HCT116 (cell line): ENCODE measurements at regions not wholly inside any gene's neighbourhood (a gene's known extent, or its start where the extent isn't known, plus 50 kb on each side); places are given as distances from the start of the nearest gene placed in this dataset.

Source experiments
- ATAC-seq: fragments of 200-7000 bp; cut with Tn5 transposase; 2 replicates; pipeline ENCODE4 v1.9.1; 2020; ENCODE audit warnings: mild to moderate bottlenecking, moderate library complexity
- BruUV-seq: library from RNA; stranded (reverse); fragments of 400-500 nt; replicated peaks from 2 replicates; lab custom pipeline; 2021; lab: Mats Ljungman, UMichigan
- CTCF ChIA-PET: fragments of 300-600 bp; sonication (Branson Sonifier 250); formaldehyde crosslinking; loops from one replicate; lab custom pipeline; 2021; ENCODE audit warnings: antibody characterized with exemption; lab: Charles Lee
- POLR2A ChIA-PET: fragments of 300-600, 350-600 bp; sonication (Branson Sonifier 250); formaldehyde crosslinking; loops from one replicate; lab custom pipeline; 2021; ENCODE audit warnings: antibody characterized with exemption; lab: Charles Lee
- RAD21 ChIA-PET, 2 experiments: fragments of 300-600 bp; sonication (Branson Sonifier 250); formaldehyde crosslinking; loops; one replicate each; lab custom pipeline; 2023; ENCODE audit warnings: low total read pairs in 2 of 2; ENCODE audit not compliant: uncharacterized antibody in 2 of 2, unreplicated experiment in 2 of 2, low non-redundant PET in 1 of 2; lab: Charles Lee
- DNase-seq: peaks from one replicate; pipeline ENCODE4 v3.0.0-alpha.2; 2010; ENCODE audit warnings: low read depth, low spot score
- H2AFZ ChIP-seq: fragments of 200-600 bp; shearing (Covaris generic), sonication (generic); 2 replicates; pipeline ENCODE4 v1.6.1; 2017; ENCODE audit warnings: low read depth, mixed run types, mixed read lengths, antibody characterized with exemption, low read length; ENCODE audit not compliant: poor library complexity, severe bottlenecking
- H3K27ac ChIP-seq: 2 replicates; pipeline ENCODE4 v1.5.1; 2012; ENCODE audit warnings: low read depth, low read length
- H3K27me3 ChIP-seq: fragments of 200-600 bp; sonication (generic); 2 replicates; pipeline ENCODE4 v1.6.1; 2016; ENCODE audit warnings: mixed run types, low read length, mixed read lengths; ENCODE audit not compliant: insufficient read depth
- H3K36me3 ChIP-seq, 2 experiments: fragments of 200-500 bp in 1 of 2; fragments of 200-600 bp in 1 of 2; sonication (Bioruptor generic) in 1 of 2; sonication (generic) in 1 of 2; 2 replicates each; pipeline versions ENCODE4 v1.5.1 to v1.6.1; 2014 to 2016; ENCODE audit warnings: low read length in 2 of 2, inconsistent platforms in 1 of 2, mixed read lengths in 1 of 2, mixed run types in 1 of 2; ENCODE audit not compliant: insufficient read depth in 2 of 2, control insufficient read depth in 1 of 2
- H3K4me1 ChIP-seq, 2 experiments: fragments of 200-600 bp in 1 of 2; sonication (generic) in 1 of 2; 2 replicates each; pipeline versions ENCODE4 v1.5.1 to v1.6.1; 2012 to 2017; ENCODE audit warnings: low read length in 2 of 2, inconsistent platforms in 1 of 2, mild to moderate bottlenecking in 1 of 2, mixed read lengths in 1 of 2, mixed run types in 1 of 2, moderate library complexity in 1 of 2; ENCODE audit not compliant: insufficient read depth in 2 of 2, control insufficient read depth in 1 of 2
- H3K4me2 ChIP-seq: fragments of 200-600 bp; sonication (generic); 2 replicates; pipeline ENCODE4 v1.6.1; 2017; ENCODE audit warnings: mixed run types, low read length, mixed read lengths
- H3K4me3 ChIP-seq, 2 experiments: fragments of 200-600 bp in 1 of 2; sonication (generic) in 1 of 2; replicated peaks in 1 of 2; 2 replicates each; pipeline ENCODE4 v1.5.1; 2011 to 2016; ENCODE audit warnings: low read length in 2 of 2, control low read depth in 1 of 2, low read depth in 1 of 2, mild to moderate bottlenecking in 1 of 2, mixed read lengths in 1 of 2, mixed run types in 1 of 2
- H3K79me2 ChIP-seq: fragments of 200-600 bp; sonication (generic); 2 replicates; pipeline ENCODE4 v1.6.1; 2017; ENCODE audit warnings: mild to moderate bottlenecking, mixed run types, low read length, moderate library complexity, mixed read lengths; ENCODE audit not compliant: insufficient read depth
- H3K9ac ChIP-seq: fragments of 200-600 bp; sonication (generic); 2 replicates; pipeline ENCODE4 v1.6.1; 2016; ENCODE audit warnings: low read length, mixed read lengths
- H3K9me2 ChIP-seq: fragments of 200-600 bp; sonication (generic), shearing (Covaris generic); 2 replicates; pipeline ENCODE4 v1.6.1; 2017; ENCODE audit warnings: mixed run types, mild to moderate bottlenecking, moderate library complexity; ENCODE audit not compliant: insufficient read depth
- H3K9me3 ChIP-seq, 2 experiments: fragments of 200-500 bp in 1 of 2; fragments of 200-600 bp in 1 of 2; sonication (Bioruptor generic) in 1 of 2; sonication (generic) in 1 of 2; 2 replicates each; pipeline ENCODE4 v1.6.1; 2014 to 2017; ENCODE audit warnings: low read length in 2 of 2, mixed read lengths in 2 of 2, inconsistent platforms in 1 of 2, low read depth in 1 of 2, mild to moderate bottlenecking in 1 of 2, mixed run types in 1 of 2, moderate library complexity in 1 of 2; ENCODE audit not compliant: control insufficient read depth in 1 of 2, insufficient read depth in 1 of 2
- H4K20me1 ChIP-seq: fragments of 200-600 bp; sonication (generic), shearing (Covaris generic); 2 replicates; pipeline ENCODE4 v1.6.1; 2017; ENCODE audit warnings: mixed run types, mild to moderate bottlenecking, moderate library complexity; ENCODE audit not compliant: insufficient read depth
- CBX3 ChIP-seq: IDR thresholded peaks from 2 replicates; pipeline ENCODE4 v1.6.1; 2012; ENCODE audit warnings: low read depth
- EGR1 ChIP-seq: IDR thresholded peaks from 2 replicates; pipeline ENCODE4 v1.6.1; 2012; ENCODE audit warnings: low read depth
- ELF1 ChIP-seq: IDR thresholded peaks from 2 replicates; pipeline ENCODE4 v1.6.1; 2012; ENCODE audit warnings: low read depth, borderline replicate concordance
- EZH2 ChIP-seq: fragments of 200-600 bp; sonication (generic); IDR thresholded peaks from 2 replicates; pipeline ENCODE4 v1.6.1; 2017; ENCODE audit warnings: antibody characterized with exemption, mixed run types
- EZH2phosphoT487 ChIP-seq: fragments of 200-600 bp; IDR thresholded peaks from 2 replicates; pipeline ENCODE4 v1.6.1; 2018; ENCODE audit warnings: antibody characterized with exemption, borderline replicate concordance
- FOSL1 ChIP-seq: IDR thresholded peaks from 2 replicates; pipeline ENCODE4 v1.6.1; 2012; ENCODE audit warnings: low read depth
- JUND ChIP-seq: IDR thresholded peaks from 2 replicates; pipeline ENCODE4 v1.6.1; 2012
- POLR2A ChIP-seq: IDR thresholded peaks from 2 replicates; pipeline ENCODE4 v1.7.0; 2011; ENCODE audit warnings: borderline replicate concordance; ENCODE audit not compliant: insufficient read depth, insufficient read length; ENCODE audit errors: extremely low read depth
- POLR2AphosphoS5 ChIP-seq: IDR thresholded peaks from 2 replicates; pipeline ENCODE4 v1.6.1; 2011; ENCODE audit warnings: mild to moderate bottlenecking, low read depth, low read length, moderate library complexity
- RAD21 ChIP-seq: IDR thresholded peaks from 2 replicates; pipeline ENCODE4 v1.6.1; 2012; ENCODE audit warnings: low read depth, mild to moderate bottlenecking
- SIN3A ChIP-seq: IDR thresholded peaks from 2 replicates; pipeline ENCODE4 v1.6.1; 2012; ENCODE audit warnings: low read depth
- SP1 ChIP-seq: IDR thresholded peaks from 2 replicates; pipeline ENCODE4 v1.6.1; 2012; ENCODE audit warnings: low read depth
- SRF ChIP-seq: IDR thresholded peaks from 2 replicates; pipeline ENCODE4 v1.6.1; 2012; ENCODE audit warnings: low read depth
- TCF7L2 ChIP-seq: IDR thresholded peaks from 2 replicates; pipeline ENCODE4 v1.7.0; 2011; ENCODE audit warnings: borderline replicate concordance, inconsistent platforms; ENCODE audit not compliant: insufficient read depth, insufficient read length; ENCODE audit errors: extremely low read depth
- YY1 ChIP-seq: IDR thresholded peaks from 2 replicates; pipeline ENCODE4 v1.6.1; 2011; ENCODE audit warnings: low read length, low read depth, moderate library complexity, mild to moderate bottlenecking; ENCODE audit not compliant: insufficient replicate concordance; ENCODE audit errors: extremely low read depth
- ZFX ChIP-seq: fragments of 450-650 bp; IDR thresholded peaks from 2 replicates; pipeline ENCODE4 v1.6.1; 2017
- ZNF274 ChIP-seq: fragments of 200-500 bp; sonication (Bioruptor generic); IDR thresholded peaks from 2 replicates; pipeline ENCODE4 v1.6.1; 2014; ENCODE audit warnings: mild to moderate bottlenecking, low read depth, low read length, inconsistent platforms
- intact Hi-C: fragments of 100-400 bp; cut with micrococcal nuclease; formaldehyde crosslinking; loops from 2 replicates; pipeline ENCODE4 v1.10.0; 2022
- TF ChIP-seq, protein P1 (sequence below): IDR thresholded peaks from 2 replicates; pipeline ENCODE4 v1.6.1; 2012; ENCODE audit warnings: low read depth
- TF ChIP-seq, protein P2 (sequence below), 3 experiments: fragments of 200-600 bp in 1 of 3; sonication (generic) in 1 of 3; IDR thresholded peaks in 2 of 3; conservative IDR thresholded peaks in 1 of 3; 2 replicates each; pipeline ENCODE4 v1.5.1; 2012 to 2017; ENCODE audit warnings: low read depth in 2 of 3, low read length in 2 of 3, antibody characterized with exemption in 1 of 3, borderline replicate concordance in 1 of 3, control low read depth in 1 of 3, mild to moderate bottlenecking in 1 of 3, mixed read lengths in 1 of 3, mixed run types in 1 of 3, moderate library complexity in 1 of 3; ENCODE audit not compliant: insufficient read depth in 1 of 3
- TF ChIP-seq, protein P3 (sequence below): IDR thresholded peaks from 2 replicates; pipeline ENCODE4 v1.6.1; 2011; ENCODE audit warnings: mild to moderate bottlenecking, low read length, moderate library complexity; ENCODE audit not compliant: insufficient replicate concordance; ENCODE audit errors: extremely low read depth

DNA sequence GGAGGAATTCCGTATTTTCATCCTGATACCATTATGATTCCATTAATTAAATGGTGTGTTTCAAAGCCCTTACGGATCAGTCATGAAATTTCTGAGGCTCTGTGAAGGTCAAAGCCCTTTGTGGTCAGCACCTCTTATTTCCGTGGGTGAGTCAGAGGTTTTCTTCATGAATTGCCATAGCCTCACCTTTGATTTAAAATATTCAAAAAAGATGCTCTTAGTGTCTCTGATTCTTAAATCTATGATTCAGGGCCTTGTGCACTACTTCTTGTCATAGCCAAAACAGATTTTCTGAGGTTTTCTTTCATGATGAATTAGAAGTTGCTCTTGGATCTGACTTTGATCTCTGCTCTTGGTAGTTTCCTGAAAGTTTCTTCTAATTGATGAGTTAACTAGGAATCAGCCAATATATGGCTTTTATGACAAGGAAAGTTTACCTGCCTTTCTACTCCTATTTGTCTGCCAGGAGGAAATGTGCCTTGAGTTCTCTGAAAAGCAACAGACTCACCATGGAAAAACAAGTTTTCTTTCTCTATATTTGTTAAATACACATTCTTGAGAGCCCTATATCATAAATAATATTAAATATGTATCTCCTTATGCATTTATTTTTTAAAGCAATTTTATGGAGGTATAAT lies 613.0 kb downstream of the UTRN start:
- BruUV-seq, result TSS peak; percentile 88
- no peak overlapping the region for H2AFZ ChIP-seq
- H3K27me3 ChIP-seq, result no peaks in the 10 kb centered on the region
- CTCF ChIA-PET, result no interaction called here
- intact Hi-C loops, result loop anchor here (5.0 kb wide), 1 partner anchor 91 kb away; no protein-coding TSS in a partner anchor
- H3K27ac ChIP-seq, result peak overlapping the region; percentile 93
- H3K36me3 ChIP-seq, result peaks cover 0 to 31% of the 10 kb centered on the region in 2 experiments; a peak in 2 of 4 replicates
- DNase-seq (peak; percentile 97), ATAC-seq (peak; percentile 82)
- RAD21 ChIA-PET, result no interaction called here
- POLR2A ChIA-PET, result interaction anchor here (1.0 kb wide), 1 partner anchor 15 kb away, joined by 5 read pairs; no protein-coding TSS in a partner anchor
- H3K4me3 ChIP-seq, result peak overlapping the region in 1 of 2 experiments; percentile 33; a peak in 1 of 4 replicates
- H3K9me2 ChIP-seq, result no peaks in the 10 kb centered on the region
- peak overlapping the region; percentile 67 for H3K9ac ChIP-seq
- peaks cover 40 to 76% of the 10 kb centered on the region in 2 experiments for H3K4me1 ChIP-seq
- no peaks in the 10 kb centered on the region for H4K20me1 ChIP-seq
- H3K4me2 ChIP-seq, result peak overlapping the region; percentile 72
- peaks cover 5% of the 10 kb centered on the region; the same call in 1 of the 2 replicates for H3K79me2 ChIP-seq
- H3K9me3 ChIP-seq, result peaks cover 0 to 10% of the 10 kb centered on the region in 2 experiments; a peak in 1 of 4 replicates
- TF ChIP-seq EGR1 (peak; percentile 46; the same call in 1 of the 2 replicates), POLR2AphosphoS5 (peak; percentile 42), TCF7L2 (peak; percentile 91), SRF (peak; percentile 71; the same call in 1 of the 2 replicates), ELF1 (no peak; the same call in 1 of the 2 replicates), YY1 (no peak), RAD21 (peak; percentile 43), JUND (peak; percentile 93), ZFX (no peak), EZH2phosphoT487 (no peak), SIN3A (peak; percentile 61), FOSL1 (peak; percentile 91), CBX3 (peak; percentile 76), EZH2 (no peak), ZNF274 (no peak), SP1 (peak; percentile 96), POLR2A (no peak)
- TF ChIP-seq, protein P1, sequence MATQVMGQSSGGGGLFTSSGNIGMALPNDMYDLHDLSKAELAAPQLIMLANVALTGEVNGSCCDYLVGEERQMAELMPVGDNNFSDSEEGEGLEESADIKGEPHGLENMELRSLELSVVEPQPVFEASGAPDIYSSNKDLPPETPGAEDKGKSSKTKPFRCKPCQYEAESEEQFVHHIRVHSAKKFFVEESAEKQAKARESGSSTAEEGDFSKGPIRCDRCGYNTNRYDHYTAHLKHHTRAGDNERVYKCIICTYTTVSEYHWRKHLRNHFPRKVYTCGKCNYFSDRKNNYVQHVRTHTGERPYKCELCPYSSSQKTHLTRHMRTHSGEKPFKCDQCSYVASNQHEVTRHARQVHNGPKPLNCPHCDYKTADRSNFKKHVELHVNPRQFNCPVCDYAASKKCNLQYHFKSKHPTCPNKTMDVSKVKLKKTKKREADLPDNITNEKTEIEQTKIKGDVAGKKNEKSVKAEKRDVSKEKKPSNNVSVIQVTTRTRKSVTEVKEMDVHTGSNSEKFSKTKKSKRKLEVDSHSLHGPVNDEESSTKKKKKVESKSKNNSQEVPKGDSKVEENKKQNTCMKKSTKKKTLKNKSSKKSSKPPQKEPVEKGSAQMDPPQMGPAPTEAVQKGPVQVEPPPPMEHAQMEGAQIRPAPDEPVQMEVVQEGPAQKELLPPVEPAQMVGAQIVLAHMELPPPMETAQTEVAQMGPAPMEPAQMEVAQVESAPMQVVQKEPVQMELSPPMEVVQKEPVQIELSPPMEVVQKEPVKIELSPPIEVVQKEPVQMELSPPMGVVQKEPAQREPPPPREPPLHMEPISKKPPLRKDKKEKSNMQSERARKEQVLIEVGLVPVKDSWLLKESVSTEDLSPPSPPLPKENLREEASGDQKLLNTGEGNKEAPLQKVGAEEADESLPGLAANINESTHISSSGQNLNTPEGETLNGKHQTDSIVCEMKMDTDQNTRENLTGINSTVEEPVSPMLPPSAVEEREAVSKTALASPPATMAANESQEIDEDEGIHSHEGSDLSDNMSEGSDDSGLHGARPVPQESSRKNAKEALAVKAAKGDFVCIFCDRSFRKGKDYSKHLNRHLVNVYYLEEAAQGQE, result no peak
- TF ChIP-seq, protein P2, sequence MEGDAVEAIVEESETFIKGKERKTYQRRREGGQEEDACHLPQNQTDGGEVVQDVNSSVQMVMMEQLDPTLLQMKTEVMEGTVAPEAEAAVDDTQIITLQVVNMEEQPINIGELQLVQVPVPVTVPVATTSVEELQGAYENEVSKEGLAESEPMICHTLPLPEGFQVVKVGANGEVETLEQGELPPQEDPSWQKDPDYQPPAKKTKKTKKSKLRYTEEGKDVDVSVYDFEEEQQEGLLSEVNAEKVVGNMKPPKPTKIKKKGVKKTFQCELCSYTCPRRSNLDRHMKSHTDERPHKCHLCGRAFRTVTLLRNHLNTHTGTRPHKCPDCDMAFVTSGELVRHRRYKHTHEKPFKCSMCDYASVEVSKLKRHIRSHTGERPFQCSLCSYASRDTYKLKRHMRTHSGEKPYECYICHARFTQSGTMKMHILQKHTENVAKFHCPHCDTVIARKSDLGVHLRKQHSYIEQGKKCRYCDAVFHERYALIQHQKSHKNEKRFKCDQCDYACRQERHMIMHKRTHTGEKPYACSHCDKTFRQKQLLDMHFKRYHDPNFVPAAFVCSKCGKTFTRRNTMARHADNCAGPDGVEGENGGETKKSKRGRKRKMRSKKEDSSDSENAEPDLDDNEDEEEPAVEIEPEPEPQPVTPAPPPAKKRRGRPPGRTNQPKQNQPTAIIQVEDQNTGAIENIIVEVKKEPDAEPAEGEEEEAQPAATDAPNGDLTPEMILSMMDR (IDR thresholded peaks at IDR 0.05 in 2 of 3, conservative IDR thresholded peaks at IDR 0.05 in 1 of 3; ENCODE audit: borderline replicate concordance in 1 of 3, insufficient read depth in 1 of 3, low read depth in 2 of 3, low read length in 2 of 3), result no peak
- TF ChIP-seq, protein P3, sequence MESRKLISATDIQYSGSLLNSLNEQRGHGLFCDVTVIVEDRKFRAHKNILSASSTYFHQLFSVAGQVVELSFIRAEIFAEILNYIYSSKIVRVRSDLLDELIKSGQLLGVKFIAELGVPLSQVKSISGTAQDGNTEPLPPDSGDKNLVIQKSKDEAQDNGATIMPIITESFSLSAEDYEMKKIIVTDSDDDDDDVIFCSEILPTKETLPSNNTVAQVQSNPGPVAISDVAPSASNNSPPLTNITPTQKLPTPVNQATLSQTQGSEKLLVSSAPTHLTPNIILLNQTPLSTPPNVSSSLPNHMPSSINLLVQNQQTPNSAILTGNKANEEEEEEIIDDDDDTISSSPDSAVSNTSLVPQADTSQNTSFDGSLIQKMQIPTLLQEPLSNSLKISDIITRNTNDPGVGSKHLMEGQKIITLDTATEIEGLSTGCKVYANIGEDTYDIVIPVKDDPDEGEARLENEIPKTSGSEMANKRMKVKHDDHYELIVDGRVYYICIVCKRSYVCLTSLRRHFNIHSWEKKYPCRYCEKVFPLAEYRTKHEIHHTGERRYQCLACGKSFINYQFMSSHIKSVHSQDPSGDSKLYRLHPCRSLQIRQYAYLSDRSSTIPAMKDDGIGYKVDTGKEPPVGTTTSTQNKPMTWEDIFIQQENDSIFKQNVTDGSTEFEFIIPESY, result peak; percentile 17
